CD14-positive monocyte (primary cell): ENCODE measurements at regions not wholly inside any gene's neighbourhood (a gene's known extent, or its start where the extent isn't known, plus 50 kb on each side); places are given as distances from the start of the nearest gene placed in this dataset.

Experiments used
- DNase-seq, 3 donors: peaks; one replicate each; pipeline ENCODE4 v3.0.0-alpha.2; 2011 to 2022
- H2AFZ ChIP-seq: 2 replicates; pipeline ENCODE4 v1.6.0; 2012; ENCODE audit warnings: mild to moderate bottlenecking, low read depth, low read length, inconsistent platforms; ENCODE audit not compliant: insufficient read depth, poor library complexity, severe bottlenecking
- H3K27ac ChIP-seq, 2 donors: 1 replicate in 1 of 2; 2 replicates in 1 of 2; pipeline ENCODE4 v1.5.1; 2012 to 2013; ENCODE audit warnings: low read length in 2 of 2, control low read depth in 1 of 2, inconsistent platforms in 1 of 2, low read depth in 1 of 2, mild to moderate bottlenecking in 1 of 2
- H3K27me3 ChIP-seq, 2 donors: one replicate each; pipeline versions ENCODE4 v1.6.0 to v1.6.1; 2011 to 2013; ENCODE audit warnings: low read length in 2 of 2; ENCODE audit not compliant: control insufficient read depth in 2 of 2, insufficient read depth in 2 of 2
- H3K36me3 ChIP-seq, 2 donors: replicated peaks in 1 of 2; 1 replicate in 1 of 2; 2 replicates in 1 of 2; pipeline versions ENCODE4 v1.5.1 to v1.6.1; 2012 to 2013; ENCODE audit warnings: low read length in 2 of 2, control low read depth in 1 of 2, inconsistent platforms in 1 of 2, mild to moderate bottlenecking in 1 of 2; ENCODE audit not compliant: insufficient read depth in 2 of 2, control insufficient read depth in 1 of 2
- H3K4me1 ChIP-seq, 2 donors: 1 replicate in 1 of 2; 2 replicates in 1 of 2; pipeline versions ENCODE4 v1.5.1 to v1.6.1; 2012 to 2013; ENCODE audit warnings: low read length in 2 of 2, control low read depth in 1 of 2, inconsistent platforms in 1 of 2, mild to moderate bottlenecking in 1 of 2, moderate library complexity in 1 of 2; ENCODE audit not compliant: insufficient read depth in 2 of 2, control insufficient read depth in 1 of 2
- H3K4me2 ChIP-seq: replicated peaks from 2 replicates; pipeline ENCODE3; 2012; ENCODE audit warnings: low read length, moderate library complexity, mild to moderate bottlenecking; ENCODE audit not compliant: poor library complexity, severe bottlenecking; ENCODE audit errors: extremely low read depth
- H3K4me3 ChIP-seq, 3 experiments: fragments of 200-600 bp in 1 of 3; sonication (generic) in 1 of 3; replicated peaks in 1 of 3; 1 replicate in 2 of 3; 2 replicates in 1 of 3; pipeline ENCODE4 v1.5.1; 2011 to 2013; ENCODE audit warnings: low read length in 3 of 3, mild to moderate bottlenecking in 3 of 3, control low read depth in 2 of 3, low read depth in 2 of 3, inconsistent platforms in 1 of 3, moderate library complexity in 1 of 3
- H3K79me2 ChIP-seq: 2 replicates; pipeline ENCODE4 v1.6.0; 2012; ENCODE audit warnings: mild to moderate bottlenecking, control low read depth, inconsistent platforms, low read length, moderate library complexity; ENCODE audit not compliant: insufficient read depth
- H3K9ac ChIP-seq: 2 replicates; pipeline ENCODE4 v1.6.0; 2017; ENCODE audit warnings: low read length, mild to moderate bottlenecking; ENCODE audit not compliant: insufficient read depth, poor library complexity, severe bottlenecking
- H3K9me3 ChIP-seq, 2 donors: replicated peaks in 1 of 2; 1 replicate in 1 of 2; 2 replicates in 1 of 2; pipeline versions ENCODE4 v1.5.1 to v1.6.1; 2012 to 2013; ENCODE audit warnings: low read length in 2 of 2, control low read depth in 1 of 2; ENCODE audit not compliant: control insufficient read depth in 1 of 2, insufficient read depth in 1 of 2
- H4K20me1 ChIP-seq: 2 replicates; pipeline ENCODE4 v1.6.0; 2012; ENCODE audit warnings: mild to moderate bottlenecking, low read length, control low read depth, moderate library complexity; ENCODE audit not compliant: insufficient read depth
- H3K27ac Mint-ChIP-seq, 7 donors: one replicate each; pipeline ENCODE4 v1.8.0; 2020; ENCODE audit warnings: mild to moderate bottlenecking in 7 of 7, mixed read lengths in 7 of 7, moderate library complexity in 6 of 7, inconsistent platforms in 2 of 7
- H3K27me3 Mint-ChIP-seq, 3 donors: one replicate each; pipeline ENCODE4 v1.8.0; 2021 to 2022; ENCODE audit warnings: low read depth in 3 of 3, mild to moderate bottlenecking in 3 of 3, mixed read lengths in 3 of 3, moderate library complexity in 3 of 3, inconsistent platforms in 1 of 3
- H3K36me3 Mint-ChIP-seq, 2 donors: one replicate each; pipeline ENCODE4 v1.8.0; 2020; ENCODE audit warnings: mixed read lengths in 2 of 2, inconsistent platforms in 1 of 2, mild to moderate bottlenecking in 1 of 2
- H3K4me1 Mint-ChIP-seq: one replicate; pipeline ENCODE4 v1.8.0; 2020; ENCODE audit warnings: mild to moderate bottlenecking, mixed read lengths
- H3K4me3 Mint-ChIP-seq, 2 donors: one replicate each; pipeline ENCODE4 v1.8.0; 2020; ENCODE audit warnings: mild to moderate bottlenecking in 2 of 2, mixed read lengths in 2 of 2, moderate library complexity in 1 of 2
- H3K9me3 Mint-ChIP-seq, 7 donors: one replicate each; pipeline ENCODE4 v1.8.0; 2020 to 2022; ENCODE audit warnings: mixed read lengths in 7 of 7, mild to moderate bottlenecking in 6 of 7, moderate library complexity in 6 of 7, inconsistent platforms in 2 of 7
- WGBS: methylation state at CpG from one replicate; pipeline ENCODE4 v1.1.5; 2013; ENCODE audit warnings: missing lambda C conversion rate; ENCODE audit not compliant: insufficient coverage; 5-methylcytosine and 5-hydroxymethylcytosine counted together
- intact Hi-C, 2 donors: fragments of 100-400 bp; cut with micrococcal nuclease; formaldehyde crosslinking; loops; one replicate each; pipeline versions ENCODE4 v1.15.0 to v1.15.1; 2023
- TF ChIP-seq, protein P1 (sequence below): fragments of 200-600 bp; IDR thresholded peaks from one replicate; pipeline ENCODE4 v1.8.0; 2022; ENCODE audit warnings: antibody characterized with exemption, mild to moderate bottlenecking

DNA sequence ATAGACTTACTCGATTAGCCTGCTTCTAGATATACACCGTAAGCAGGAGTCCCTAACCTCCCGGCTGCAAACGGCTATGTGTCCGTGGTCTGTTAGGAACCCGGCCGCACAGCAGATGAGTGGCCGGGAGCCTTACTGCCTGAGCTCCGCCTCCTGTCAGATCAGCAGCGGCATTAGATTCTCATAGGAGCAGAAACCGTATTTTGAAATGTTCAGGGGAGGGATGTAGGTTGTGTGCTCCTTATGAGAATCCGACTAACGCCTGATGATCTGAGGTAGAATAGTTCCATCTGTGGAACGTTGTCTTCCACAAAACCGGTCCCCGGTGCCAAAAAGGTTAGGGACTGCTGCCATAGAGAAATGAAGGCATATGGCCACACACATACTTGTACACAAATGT, 1491.9 kb downstream of the SLITRK5 start:
- intact Hi-C loops: no loop called here
- TF ChIP-seq, protein P1, sequence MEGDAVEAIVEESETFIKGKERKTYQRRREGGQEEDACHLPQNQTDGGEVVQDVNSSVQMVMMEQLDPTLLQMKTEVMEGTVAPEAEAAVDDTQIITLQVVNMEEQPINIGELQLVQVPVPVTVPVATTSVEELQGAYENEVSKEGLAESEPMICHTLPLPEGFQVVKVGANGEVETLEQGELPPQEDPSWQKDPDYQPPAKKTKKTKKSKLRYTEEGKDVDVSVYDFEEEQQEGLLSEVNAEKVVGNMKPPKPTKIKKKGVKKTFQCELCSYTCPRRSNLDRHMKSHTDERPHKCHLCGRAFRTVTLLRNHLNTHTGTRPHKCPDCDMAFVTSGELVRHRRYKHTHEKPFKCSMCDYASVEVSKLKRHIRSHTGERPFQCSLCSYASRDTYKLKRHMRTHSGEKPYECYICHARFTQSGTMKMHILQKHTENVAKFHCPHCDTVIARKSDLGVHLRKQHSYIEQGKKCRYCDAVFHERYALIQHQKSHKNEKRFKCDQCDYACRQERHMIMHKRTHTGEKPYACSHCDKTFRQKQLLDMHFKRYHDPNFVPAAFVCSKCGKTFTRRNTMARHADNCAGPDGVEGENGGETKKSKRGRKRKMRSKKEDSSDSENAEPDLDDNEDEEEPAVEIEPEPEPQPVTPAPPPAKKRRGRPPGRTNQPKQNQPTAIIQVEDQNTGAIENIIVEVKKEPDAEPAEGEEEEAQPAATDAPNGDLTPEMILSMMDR: no peak
- no peaks in the 10 kb centered on the region for H3K4me1 ChIP-seq
- H3K36me3 ChIP-seq: no peaks in the 10 kb centered on the region
- H3K27me3 ChIP-seq: no peaks in the 10 kb centered on the region
- peaks cover 8 to 23% of the 10 kb centered on the region in 2 donors for H3K9me3 ChIP-seq
- no peak overlapping the region for H3K27ac Mint-ChIP-seq
- no peaks in the 10 kb centered on the region for H3K27me3 Mint-ChIP-seq
- H3K79me2 ChIP-seq: no peaks in the 10 kb centered on the region
- H3K4me2 ChIP-seq: no peak overlapping the region
- 94% methylated on average over 10 of the region's 16 CpGs for WGBS
- no peak overlapping the region for H3K27ac ChIP-seq
- DNase-seq: no peak
- H2AFZ ChIP-seq: no peak overlapping the region
- H4K20me1 ChIP-seq: no peaks in the 10 kb centered on the region
- no peak overlapping the region for H3K4me3 ChIP-seq
- H3K36me3 Mint-ChIP-seq: no peaks in the 10 kb centered on the region
- H3K9me3 Mint-ChIP-seq: peaks cover 4 to 21% (median 13%) of the 10 kb centered on the region in 7 donors
- H3K4me1 Mint-ChIP-seq: no peaks in the 10 kb centered on the region
- H3K4me3 Mint-ChIP-seq: no peak overlapping the region
- no peak overlapping the region for H3K9ac ChIP-seq

DNA sequence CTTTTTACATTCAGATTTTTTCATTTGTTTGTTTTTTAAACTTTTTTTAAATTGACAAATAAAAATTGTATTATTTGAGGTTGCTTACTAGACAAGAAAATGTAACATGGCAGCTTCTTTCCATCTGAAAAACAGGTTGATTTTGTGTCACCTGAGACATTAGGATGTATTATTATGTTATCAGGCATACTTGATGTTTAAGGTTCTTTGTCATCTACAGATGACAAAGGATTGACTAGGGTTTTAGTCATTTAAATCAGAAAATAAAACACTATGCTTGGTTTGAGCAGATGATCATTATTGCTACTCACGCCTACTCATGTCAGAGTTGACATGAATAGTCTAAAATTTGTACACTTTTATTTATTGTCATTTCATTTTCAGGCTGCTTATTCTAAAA, 1494.5 kb downstream of the SLITRK5 start:
- no peaks in the 10 kb centered on the region for H3K4me1 ChIP-seq
- H3K9ac ChIP-seq: no peak overlapping the region
- no CpG with 5 or more reads among the region's 1 CpG for WGBS
- Mint-ChIP-seq H3K27me3 (no peaks in the 10 kb centered on the region), H3K36me3 (no peaks in the 10 kb centered on the region), H3K9me3 (peaks cover 2 to 17% (median 9%) of the 10 kb centered on the region in 7 donors), H3K27ac (no peak overlapping the region), H3K4me3 (no peak overlapping the region), H3K4me1 (no peaks in the 10 kb centered on the region)
- peaks cover 8 to 16% of the 10 kb centered on the region in 2 donors for H3K9me3 ChIP-seq
- no peak overlapping the region for H3K4me2 ChIP-seq
- H3K4me3 ChIP-seq: no peak overlapping the region
- H3K27me3 ChIP-seq: no peaks in the 10 kb centered on the region
- H3K36me3 ChIP-seq: no peaks in the 10 kb centered on the region
- TF ChIP-seq, protein P1: no peak
- no peaks in the 10 kb centered on the region for H3K79me2 ChIP-seq
- no peak for DNase-seq
- intact Hi-C loops: no loop called here
- H2AFZ ChIP-seq: no peak overlapping the region
- no peaks in the 10 kb centered on the region for H4K20me1 ChIP-seq
- H3K27ac ChIP-seq: no peak overlapping the region
